UCSD-AML1 (cell line): ENCODE measurements at regions not wholly inside any gene's neighbourhood (a gene's known extent, or its start where the extent isn't known, plus 50 kb on each side); places are given as distances from the start of the nearest gene placed in this dataset.

Source experiments
- DNase-seq: peaks from one replicate; lab custom pipeline; 2025; ENCODE audit not compliant: unreplicated experiment; lab: John Stamatoyannopoulos, UW

DNA sequence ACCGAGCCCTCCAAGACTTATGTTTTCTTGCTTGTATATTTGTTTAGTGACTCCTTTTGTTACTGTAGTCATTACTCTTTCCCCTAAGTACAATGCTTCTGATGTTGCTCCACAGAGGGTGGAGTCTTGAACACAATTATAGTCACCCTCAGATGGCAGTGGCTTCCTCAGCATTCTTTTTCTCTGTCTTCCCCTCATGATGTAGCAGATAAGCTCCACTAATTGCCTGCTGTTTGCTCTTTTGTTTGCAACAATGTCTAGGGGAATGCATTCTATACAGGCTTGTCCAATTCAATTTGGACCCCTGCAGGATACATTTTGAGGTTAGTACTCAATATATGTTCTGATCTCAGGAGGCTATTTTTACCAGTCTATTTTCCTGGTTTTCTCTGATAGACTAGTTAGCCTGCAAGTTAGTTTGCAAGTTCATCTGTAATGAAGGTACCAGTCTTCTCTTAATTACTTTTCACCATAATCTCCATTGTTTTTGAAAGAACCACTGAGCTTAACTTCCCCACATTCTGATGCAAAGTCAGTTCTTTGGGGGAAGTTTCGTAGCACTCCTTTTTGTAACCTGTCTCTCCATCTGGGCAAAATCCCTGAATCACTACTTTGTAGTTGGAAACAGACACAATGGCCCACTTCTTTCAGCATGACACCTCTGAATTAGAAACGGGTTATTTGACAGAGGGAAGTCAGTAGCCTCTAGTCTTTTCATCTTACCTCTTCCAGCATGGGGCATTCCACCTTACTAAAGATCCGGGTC is 1509.2 kb downstream of the CDH11 start:
- no peak for DNase-seq

DNA sequence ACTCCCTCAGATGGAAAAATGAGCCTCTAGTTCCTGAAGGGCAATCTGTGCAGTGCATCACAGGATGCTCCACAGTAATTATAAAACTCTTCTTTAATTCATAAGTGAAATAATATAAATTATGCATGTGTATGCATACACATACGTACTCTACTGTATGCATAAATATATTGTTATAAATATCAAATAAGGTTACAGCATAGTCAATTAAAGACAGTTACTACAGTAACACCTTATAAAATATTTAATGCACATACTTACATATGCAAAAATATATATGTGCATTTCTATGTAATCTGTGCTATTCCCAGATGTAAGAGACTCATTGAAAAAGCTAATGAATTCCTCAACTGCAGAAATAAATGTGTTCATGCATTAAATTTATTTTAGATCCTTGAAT is 1515.1 kb downstream of the CDH11 start:
- DNase-seq, result no peak

DNA sequence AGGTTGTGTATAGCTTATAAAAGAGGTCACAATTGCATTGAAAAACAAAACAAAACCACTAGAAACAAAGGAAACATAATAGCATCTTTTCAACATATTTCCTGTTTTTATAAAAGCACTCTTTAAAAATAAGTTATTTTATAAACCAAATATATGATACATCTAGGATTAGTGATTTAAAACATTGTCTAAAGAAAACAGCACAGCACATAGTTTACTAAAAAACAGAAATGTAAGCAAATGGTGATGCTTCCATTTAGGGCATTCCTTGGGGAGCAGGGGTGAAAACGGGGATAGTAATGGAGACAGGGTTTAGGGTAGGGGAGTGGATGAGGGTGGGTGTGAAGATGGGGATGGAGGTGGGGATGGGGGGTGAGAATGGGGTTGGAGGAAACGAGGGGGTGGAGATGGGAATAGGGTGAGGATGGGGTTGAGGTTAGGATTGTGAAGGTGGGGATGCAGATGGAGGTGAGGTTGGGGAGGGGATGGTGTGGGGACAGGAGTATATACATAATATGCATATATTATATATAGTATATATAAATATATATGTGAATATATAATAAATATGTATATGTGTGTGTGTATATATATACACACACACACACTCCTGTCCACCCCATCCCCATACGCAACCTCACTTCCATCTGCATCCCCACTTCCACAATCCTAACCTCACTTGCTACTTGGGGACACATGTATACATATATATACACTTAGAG is 1519.5 kb downstream of the CDH11 start:
- no peak for DNase-seq

DNA sequence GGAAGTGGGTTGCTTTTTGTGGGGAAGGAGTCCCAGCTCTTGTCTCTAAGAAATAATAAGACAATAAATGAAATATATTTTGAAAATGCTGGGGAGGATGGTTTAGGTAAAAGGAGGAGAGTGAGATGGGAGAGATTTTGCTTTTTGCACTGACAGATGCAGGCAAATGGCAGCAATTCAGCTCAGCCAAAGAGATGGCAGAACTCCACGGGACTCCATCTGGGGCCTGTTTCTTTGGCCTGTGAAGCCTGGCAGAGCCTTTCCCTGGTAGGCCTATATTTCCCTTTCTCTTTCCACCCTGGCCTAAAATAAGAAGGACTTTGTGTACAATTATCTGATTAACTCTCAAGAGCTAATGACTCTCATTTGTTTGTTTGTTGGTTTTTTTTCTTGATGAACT is 1525.1 kb downstream of the CDH11 start:
- no peak for DNase-seq

DNA sequence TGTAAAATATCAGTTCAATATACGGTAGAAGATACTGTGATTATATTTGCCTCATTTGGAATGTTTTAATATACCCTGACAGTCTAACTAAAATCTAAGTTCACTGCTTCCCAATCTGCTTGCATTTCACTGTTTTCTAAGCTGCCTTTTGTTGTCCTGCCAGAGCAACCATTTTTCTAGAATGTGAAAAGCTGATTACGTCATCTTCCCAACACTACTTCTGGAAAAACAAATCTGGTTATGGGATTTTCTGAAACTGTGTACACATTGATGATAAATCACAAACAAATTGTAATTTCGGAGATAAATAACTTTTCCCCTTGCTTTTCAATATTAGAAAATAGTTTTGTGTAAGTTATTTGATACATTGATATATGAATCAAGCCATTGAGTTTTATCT is 1529.0 kb downstream of the CDH11 start:
- DNase-seq, result no peak

DNA sequence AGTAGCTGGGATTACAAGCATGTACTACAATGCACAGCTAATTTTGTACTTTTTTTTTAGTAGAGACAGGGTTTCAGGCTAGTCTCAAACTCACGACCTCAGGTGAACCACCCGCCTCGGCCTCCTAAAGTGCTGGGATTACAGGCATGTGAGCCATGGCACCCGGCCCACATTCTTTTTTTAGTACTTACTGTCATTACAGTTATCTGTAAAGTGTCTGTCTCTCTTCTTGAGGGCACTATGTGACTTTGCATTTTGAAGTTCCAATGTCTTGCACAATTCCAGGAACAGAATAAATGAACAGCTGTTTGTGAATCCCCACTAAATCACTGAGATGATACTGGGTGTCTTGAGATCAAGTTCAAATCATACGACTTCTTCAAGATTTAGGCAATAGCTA is 1540.3 kb downstream of the CDH11 start:
- DNase-seq, result no peak

DNA sequence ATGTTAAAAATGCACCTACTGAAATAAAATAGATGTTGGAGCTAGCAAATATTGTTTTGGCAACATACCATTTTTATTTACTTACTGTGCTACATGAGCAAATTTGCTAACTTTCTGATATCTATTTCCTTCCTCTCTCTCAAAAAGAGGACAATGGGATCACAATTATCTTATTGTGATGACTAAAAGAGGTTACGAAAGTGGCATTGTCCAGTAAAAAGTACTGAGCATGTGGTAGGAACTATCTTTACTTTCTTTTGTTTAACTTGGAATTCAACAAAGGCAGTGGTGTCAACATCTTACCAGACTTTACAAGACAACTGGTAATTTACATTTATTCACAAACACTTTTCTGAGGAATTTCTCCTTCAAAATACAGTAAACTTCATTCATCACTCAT is 1542.6 kb upstream of the CDH8 start:
- no peak for DNase-seq

DNA sequence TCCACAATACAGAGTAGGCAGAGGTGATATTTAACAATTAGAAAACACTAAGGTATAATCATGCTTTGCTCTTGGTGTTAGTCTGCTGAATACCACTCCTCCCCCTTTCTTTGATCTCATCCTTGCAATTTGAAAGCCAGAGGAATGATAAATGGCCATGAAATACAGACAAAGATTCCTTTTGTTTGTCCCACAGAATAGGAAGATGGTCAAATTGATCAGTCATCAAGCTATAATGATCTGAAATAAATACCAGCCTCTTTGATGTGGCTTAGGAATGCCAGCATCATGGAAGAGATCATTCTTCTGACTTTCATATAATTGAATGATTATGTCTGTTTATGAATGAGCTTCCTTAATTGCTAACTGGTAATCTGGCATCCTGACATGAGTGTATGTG is 1541.7 kb upstream of the CDH8 start:
- no peak for DNase-seq

DNA sequence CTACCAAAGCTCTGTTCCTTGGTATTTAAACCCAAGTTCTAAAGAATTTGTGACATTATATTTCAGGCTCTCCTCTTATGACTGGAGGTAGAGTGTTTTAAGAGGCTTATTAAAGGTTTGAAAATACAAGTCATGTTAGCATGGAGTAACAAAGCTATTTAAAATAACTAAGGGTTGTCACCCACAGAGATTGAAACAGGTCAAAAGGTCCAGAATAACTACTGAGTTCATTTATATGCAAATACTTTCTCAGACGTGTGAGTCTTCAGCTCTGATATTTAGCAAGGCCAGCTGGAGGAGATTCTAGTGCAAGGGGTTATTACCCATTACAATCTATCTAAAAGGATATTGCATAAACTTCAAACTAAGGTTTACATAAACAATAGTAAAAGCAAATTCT is 1538.8 kb upstream of the CDH8 start:
- DNase-seq, result no peak

DNA sequence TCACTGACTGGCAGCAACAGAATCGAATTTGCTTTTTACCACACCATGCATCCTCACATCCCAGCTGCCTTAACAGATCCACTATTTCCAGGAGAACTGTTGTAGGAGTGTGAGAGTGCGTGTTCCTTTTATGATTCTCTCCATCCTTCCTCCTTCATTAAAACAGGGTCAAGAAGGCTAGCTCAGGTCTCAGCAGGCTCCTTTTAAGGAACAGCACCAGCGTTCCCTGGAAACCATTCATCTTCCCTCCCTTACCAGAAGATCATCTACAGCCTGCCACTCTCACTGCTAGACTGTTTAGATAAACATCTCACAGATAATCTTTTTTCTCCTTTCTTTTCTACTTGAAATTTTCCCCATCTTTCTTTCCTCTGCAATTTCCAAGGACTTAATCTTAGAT is 1531.9 kb upstream of the CDH8 start:
- no peak for DNase-seq

DNA sequence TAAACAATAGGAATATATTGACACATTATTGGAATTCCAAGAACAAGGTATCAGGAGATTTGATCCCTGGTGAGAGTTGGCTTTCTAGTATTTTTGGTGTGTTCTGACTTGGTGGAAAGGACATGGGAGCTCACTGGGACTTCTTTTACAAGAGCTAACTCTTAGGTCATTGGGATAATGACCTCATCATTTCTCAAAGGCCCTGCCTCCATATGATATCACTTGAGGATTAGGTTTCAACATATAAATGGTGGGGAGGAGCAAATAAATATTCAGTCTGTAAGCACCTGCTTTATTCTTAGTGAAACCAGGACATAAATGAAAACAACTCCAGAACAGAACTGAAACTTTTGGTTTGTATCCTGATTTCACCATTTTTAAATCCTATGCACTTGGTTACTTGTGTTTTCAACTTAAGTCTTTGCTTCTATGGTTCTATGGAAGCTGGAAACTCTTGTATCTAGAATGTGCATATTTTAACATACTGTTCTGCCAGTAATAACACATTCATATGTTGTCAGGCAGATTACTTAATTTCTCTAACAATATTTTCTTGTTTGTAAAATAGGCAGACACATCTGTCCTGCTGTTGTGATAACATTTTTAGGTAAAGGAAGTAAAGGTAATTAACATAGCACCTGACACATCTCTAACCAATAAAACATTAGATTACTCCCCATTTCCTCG is 1527.7 kb upstream of the CDH8 start:
- DNase-seq, result no peak

DNA sequence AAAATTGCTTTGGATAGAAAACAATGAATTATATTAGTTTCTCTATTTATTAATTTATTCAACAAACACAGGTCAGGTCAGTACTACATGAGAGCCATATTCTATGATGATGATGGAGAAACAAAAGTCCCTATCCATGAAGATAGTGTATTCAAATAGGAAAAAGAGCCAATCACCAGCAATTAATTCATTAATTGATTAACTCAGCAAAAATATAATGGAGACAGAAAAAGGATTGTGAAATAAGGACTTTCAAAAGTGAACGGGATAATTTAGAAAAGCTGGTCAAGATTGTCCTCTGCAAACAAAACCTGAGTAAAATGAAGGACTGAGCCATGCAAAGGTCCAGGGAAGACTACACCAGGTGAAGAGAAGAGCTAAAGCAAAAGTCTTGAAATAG is 1517.7 kb upstream of the CDH8 start:
- DNase-seq, result no peak

DNA sequence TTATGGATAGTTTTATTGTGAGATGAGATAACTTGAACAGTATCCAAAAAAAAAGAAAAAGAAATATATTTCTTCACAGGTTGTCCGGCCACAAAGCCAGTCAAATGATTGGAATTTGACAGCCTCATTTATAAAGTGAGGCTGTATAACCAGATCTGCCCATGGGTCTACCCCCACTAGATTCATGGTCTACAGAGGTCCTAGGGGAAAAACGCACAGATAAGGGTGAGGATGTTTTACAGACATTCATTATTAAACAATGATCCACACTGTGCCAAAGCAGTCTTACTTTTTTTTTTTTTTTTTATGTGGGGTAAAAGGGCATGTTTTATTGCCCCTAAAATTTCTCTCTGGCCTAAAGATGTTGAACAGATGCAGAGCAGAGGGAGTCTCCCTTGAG is 1503.0 kb upstream of the CDH8 start:
- DNase-seq, result no peak

DNA sequence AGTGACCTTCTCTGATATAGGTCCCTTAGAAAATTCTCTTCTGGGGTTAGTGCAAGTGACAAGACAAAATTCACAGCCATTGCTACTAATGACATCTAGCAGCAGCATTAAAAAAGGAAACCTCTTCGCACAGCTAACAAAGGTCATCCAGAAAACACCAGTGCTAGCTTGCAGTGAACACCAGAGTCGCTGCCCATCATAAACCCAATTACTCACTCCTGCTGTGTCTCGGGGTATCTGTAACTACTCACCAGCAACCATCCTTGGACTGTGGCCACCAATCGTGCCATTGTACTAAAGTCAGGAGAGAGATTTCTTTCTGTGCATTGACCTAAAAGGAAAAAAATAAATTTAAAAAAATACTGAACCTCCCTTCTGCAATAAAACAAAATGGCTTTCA is 1494.7 kb upstream of the CDH8 start:
- DNase-seq, result no peak

DNA sequence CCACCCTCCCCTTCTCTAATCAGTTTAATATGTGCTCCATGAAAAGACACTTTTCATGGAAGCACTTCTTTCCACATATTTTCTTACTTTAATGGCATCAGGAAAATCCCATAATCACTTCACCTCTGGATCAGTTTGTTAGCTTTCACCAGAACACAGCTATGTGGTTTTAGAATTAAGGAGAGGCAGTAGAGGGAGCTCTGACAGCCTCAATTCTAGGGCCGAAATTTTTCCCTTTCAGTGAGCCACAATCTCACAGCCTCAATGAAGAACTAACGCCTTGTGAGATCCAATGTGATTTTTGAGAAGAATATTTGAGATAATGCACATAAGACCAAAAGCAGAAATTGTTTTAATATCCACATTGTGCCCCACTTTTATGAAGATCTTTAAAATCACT is 1494.0 kb upstream of the CDH8 start:
- DNase-seq, result no peak

DNA sequence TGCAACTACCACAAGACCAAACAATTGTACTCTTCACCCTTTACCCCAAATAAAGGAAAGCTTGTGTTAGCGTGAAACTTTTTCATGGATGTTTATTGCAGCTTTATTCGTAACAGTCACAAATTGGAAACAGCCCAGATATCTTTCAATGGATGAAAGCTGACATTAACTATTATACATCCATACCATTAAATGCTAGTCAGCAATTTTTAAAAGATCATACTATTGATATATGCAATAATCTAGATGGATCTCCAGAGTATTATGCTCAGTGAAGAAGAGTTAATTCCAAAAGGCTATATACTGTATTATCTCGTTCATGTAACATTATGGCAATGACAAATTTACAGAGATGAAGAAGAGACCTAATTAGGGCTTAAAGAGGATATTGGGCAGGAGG is 1491.2 kb upstream of the CDH8 start:
- DNase-seq, result no peak

DNA sequence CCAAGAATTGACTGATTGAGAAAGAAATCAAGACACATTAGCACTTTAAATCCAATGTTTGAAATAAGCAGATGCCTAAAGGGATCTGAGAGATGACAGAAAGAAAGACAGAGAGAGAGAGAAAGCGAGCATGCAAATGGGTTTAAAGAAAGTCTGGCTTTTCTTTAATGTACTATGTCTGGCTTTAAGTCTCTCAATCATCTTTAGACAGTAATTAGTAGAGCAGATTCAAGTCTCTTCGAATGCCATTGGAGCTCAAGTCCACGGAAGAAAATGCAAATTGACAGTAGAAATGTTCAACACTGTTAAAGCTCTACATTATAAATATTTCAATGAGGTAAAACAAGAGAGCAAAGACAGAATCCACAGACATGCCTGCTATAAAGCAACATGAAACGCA is 1480.2 kb upstream of the CDH8 start:
- DNase-seq, result no peak

DNA sequence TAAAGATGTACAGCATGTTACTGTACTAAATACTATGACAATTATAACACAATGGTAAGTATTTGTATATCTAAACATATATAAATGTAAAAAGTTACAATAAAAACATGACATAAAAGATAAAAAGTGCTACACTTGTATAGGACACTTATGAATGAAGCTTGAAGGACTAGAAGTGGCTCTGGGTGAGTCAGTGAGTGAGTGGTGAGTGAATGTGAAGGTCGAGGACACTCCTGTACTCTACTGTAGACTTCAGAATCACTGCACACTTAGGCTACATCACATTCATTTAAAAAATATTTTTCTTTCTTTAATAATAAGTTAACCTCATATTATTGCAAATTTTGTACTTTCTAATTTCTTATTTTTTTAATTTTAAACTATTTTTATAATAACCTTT is 1476.7 kb upstream of the CDH8 start:
- DNase-seq, result no peak

DNA sequence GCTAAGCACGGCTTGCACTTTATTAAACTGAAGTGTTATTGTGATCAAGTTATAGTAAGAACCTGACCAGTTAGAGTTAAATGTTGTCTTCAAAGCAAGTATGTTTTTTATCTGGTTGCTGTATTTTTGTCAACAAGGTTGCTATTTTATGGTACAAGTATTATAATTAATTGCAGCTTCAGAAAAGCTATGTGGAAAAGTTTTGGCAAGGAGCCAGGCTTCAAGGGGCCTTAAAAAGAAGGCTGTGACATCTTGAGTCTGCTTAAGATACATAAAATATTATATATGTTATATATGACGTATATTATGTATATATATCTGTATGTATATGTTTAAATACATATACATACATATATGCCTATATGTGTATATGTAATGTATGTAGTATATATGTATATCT is 1461.2 kb upstream of the CDH8 start:
- no peak for DNase-seq

DNA sequence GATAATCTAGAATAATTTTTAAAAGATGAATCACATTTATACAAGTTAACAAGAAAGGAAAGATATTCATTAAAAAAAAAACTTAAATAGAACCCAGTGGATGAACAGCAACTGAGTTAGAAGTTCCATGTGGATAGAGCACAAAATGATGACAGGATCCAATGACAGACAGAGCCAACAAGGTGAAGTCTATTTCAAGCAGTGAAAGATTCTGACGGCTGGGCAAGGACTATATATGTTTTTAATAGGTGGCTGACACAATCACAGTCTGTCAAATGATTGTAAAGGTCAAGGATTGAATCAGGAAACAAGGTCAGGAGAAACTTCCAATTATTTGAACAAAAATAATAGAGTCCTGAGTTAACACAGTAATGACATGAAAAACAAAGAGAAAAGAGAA is 1460.0 kb upstream of the CDH8 start:
- no peak for DNase-seq

DNA sequence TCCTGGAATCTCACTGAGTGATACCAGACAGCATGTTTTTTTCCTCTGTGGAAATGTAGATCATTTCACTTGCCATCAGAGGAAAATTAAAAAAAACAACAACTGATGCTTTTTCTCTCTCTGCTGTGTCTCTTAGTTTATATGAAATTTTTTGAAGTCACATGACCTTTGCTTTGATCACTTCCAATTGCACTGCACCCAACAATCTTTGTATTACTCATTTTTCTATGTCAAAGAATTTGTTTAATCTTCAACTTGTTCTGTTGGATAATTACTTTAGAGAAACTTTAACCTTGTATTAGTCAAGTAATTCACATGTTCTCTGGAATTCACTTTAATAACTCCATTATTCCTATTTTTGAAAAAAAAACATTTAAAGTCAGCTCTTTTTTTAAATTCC is 1452.7 kb upstream of the CDH8 start:
- DNase-seq, result no peak

DNA sequence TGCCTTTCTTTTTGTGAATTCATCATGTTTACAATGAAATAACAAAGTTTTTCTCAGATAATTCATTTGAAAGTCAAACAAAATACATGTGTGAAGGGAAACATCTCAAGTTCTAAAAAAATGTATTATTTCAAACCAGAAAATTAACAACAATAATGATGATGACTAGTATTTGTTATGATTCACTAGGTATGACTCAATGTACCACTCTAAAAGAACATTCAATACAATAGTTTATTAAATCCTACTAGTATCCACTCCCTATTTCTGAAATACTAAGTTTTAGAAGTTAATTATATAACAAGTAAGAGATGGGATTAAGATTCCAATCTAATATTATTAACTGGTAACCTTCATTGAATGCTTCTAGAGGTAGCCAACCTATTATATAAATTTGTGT is 1444.8 kb upstream of the CDH8 start:
- DNase-seq, result no peak
